GM19397 (cell line): ENCODE measurements at regions not wholly inside any gene's neighbourhood (a gene's known extent, or its start where the extent isn't known, plus 50 kb on each side); places are given as distances from the start of the nearest gene placed in this dataset.

Experiments used
- ATAC-seq: cut with Tn5 transposase; IDR thresholded peaks from one replicate; pipeline ENCODE4 v1.9.1; 2021; ENCODE audit warnings: mild to moderate bottlenecking, moderate library complexity; ENCODE audit not compliant: unreplicated experiment

GRCh38 chr13:39856714-39857113, 201.3 kb downstream of the COG6 start:
- no peak for ATAC-seq

- no peak for ATAC-seq
Measured at GRCh38 chr13:39858794-39859193, 203.3 kb downstream of the COG6 start.

- ATAC-seq: no peak
Measured at GRCh38 chr13:39859898-39860297, 204.4 kb downstream of the COG6 start.

GRCh38 chr13:39862900-39863299, 207.4 kb downstream of the COG6 start:
- no peak for ATAC-seq

GRCh38 chr13:39864221-39864620, 208.8 kb downstream of the COG6 start:
- no peak for ATAC-seq

GRCh38 chr13:39866722-39867121, 211.3 kb downstream of the COG6 start:
- ATAC-seq: no peak

- ATAC-seq: no peak
Measured at GRCh38 chr13:39867807-39868206, 212.3 kb downstream of the COG6 start.

GRCh38 chr13:39870197-39870747, 214.8 kb downstream of the COG6 start:
- ATAC-seq: no peak

GRCh38 chr13:39874331-39875053, 219.0 kb downstream of the COG6 start:
- no peak for ATAC-seq

- ATAC-seq: no peak
Measured at GRCh38 chr13:39875111-39875987, 219.9 kb downstream of the COG6 start.

GRCh38 chr13:39876258-39876657, 220.8 kb downstream of the COG6 start:
- ATAC-seq: no peak

GRCh38 chr13:39877134-39877533, 221.7 kb downstream of the COG6 start:
- ATAC-seq: no peak

- no peak for ATAC-seq
Measured at GRCh38 chr13:39879286-39880035, 224.0 kb downstream of the COG6 start.

- no peak for ATAC-seq
Measured at GRCh38 chr13:39881383-39881782, 225.9 kb downstream of the COG6 start.

GRCh38 chr13:39881887-39882286, 226.4 kb downstream of the COG6 start:
- ATAC-seq: no peak

GRCh38 chr13:39884166-39884565, 228.7 kb downstream of the COG6 start:
- no peak for ATAC-seq

GRCh38 chr13:39886336-39886735, 230.9 kb downstream of the COG6 start:
- no peak for ATAC-seq

- ATAC-seq: no peak
Measured at GRCh38 chr13:39887387-39887786, 231.9 kb downstream of the COG6 start.

- ATAC-seq: no peak
Measured at GRCh38 chr13:39888865-39889810, 233.7 kb downstream of the COG6 start.

GRCh38 chr13:39890537-39890936, 235.1 kb downstream of the COG6 start:
- no peak for ATAC-seq
